H1 (cell line): ENCODE measurements at regions not wholly inside any gene's neighbourhood (a gene's known extent, or its start where the extent isn't known, plus 50 kb on each side); places are given as distances from the start of the nearest gene placed in this dataset.

Experiments used
- CREB1 ChIP-seq: IDR thresholded peaks from 2 replicates; pipeline ENCODE4 v1.6.1; 2012; ENCODE audit warnings: inconsistent platforms
- CTCF ChIP-seq, 3 experiments: IDR thresholded peaks; 1 replicate in 2 of 3; 2 replicates in 1 of 3; pipeline versions ENCODE4 v1.5.1 to v1.6.1; 2011; ENCODE audit warnings: low read length in 3 of 3, mild to moderate bottlenecking in 3 of 3, inconsistent platforms in 2 of 3, low read depth in 1 of 3, moderate library complexity in 1 of 3; ENCODE audit not compliant: insufficient read depth in 1 of 3; ENCODE audit errors: control extremely low read depth in 1 of 3
- EZH2 ChIP-seq: fragments of 200-600 bp; sonication (generic); IDR thresholded peaks from 2 replicates; pipeline ENCODE4 v1.7.1; 2012; ENCODE audit warnings: low read depth, mild to moderate bottlenecking, moderate library complexity, low read length, inconsistent platforms; ENCODE audit not compliant: severe bottlenecking
- POLR2AphosphoS5 ChIP-seq: IDR thresholded peaks from 2 replicates; pipeline ENCODE4 v1.6.1; 2011; ENCODE audit warnings: low read depth, low read length
- RBBP5 ChIP-seq: IDR thresholded peaks from 2 replicates; pipeline ENCODE4 v1.7.1; 2012; ENCODE audit warnings: low read depth, mild to moderate bottlenecking, inconsistent platforms, low read length, moderate library complexity, borderline replicate concordance
- RXRA ChIP-seq: IDR thresholded peaks from 2 replicates; pipeline ENCODE4 v1.6.1; 2011; ENCODE audit warnings: low read depth, mild to moderate bottlenecking, low read length, moderate library complexity; ENCODE audit not compliant: insufficient read depth
- SP1 ChIP-seq: IDR thresholded peaks from 2 replicates; pipeline ENCODE4 v1.6.1; 2011; ENCODE audit warnings: low read depth, low read length
- YY1 ChIP-seq: IDR thresholded peaks from 2 replicates; pipeline ENCODE4 v1.6.1; 2011; ENCODE audit warnings: low read depth, mild to moderate bottlenecking, low read length
- TF ChIP-seq, protein P1 (sequence below): IDR thresholded peaks from 2 replicates; pipeline ENCODE4 v1.6.1; 2011; ENCODE audit warnings: low read length, improper control_type of control experiment

DNA sequence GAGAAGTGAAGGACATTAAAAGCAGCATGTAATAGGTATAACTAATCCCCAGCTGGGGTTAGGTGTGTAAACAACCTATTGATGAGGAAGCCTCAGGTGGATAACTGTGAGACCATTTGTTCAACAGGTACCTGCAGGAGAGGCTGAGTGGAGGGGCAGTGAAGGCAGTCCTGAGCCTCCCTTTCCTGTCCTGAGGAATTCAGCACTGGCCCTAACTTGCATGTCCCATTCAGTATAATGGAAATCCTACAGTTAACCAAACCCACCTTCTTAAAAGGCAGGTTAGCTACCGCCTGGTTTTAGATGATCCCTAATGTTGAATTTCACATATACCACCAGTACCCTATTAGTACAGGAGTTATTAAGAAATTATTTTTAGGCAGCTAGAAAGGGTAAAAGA is 225.9 kb upstream of the GOT2 start:
- no peak for TF ChIP-seq CREB1
- no peak for TF ChIP-seq CTCF (IDR thresholded peaks at IDR 0.05; ENCODE audit: control extremely low read depth in 1 of 3, insufficient read depth in 1 of 3, low read depth in 1 of 3, low read length in 3 of 3)
- no peak for TF ChIP-seq SP1
- TF ChIP-seq RBBP5: no peak
- no peak for TF ChIP-seq EZH2
- TF ChIP-seq POLR2AphosphoS5: no peak
- no peak for TF ChIP-seq YY1
- TF ChIP-seq RXRA: no peak
- TF ChIP-seq, protein P1, sequence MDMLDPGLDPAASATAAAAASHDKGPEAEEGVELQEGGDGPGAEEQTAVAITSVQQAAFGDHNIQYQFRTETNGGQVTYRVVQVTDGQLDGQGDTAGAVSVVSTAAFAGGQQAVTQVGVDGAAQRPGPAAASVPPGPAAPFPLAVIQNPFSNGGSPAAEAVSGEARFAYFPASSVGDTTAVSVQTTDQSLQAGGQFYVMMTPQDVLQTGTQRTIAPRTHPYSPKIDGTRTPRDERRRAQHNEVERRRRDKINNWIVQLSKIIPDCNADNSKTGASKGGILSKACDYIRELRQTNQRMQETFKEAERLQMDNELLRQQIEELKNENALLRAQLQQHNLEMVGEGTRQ: no peak
